ENCODE measurements at regions not wholly inside any gene's neighbourhood (a gene's known extent, or its start where the extent isn't known, plus 50 kb on each side); places are given as distances from the start of the nearest gene placed in this dataset.

GRCh38 chr2:128834207-128834879 lies 515.7 kb upstream of the HS6ST1 start:
- Histone ChIP-seq H3K27ac (no peak overlapping the region), H3K36me3 (ENCODE audit: low read depth, missing control alignments) (no peaks in the 10 kb centered on the region), H3K27me3 (no peaks in the 10 kb centered on the region), H3K9me3 (no peaks in the 10 kb centered on the region), H3K4me3 (no peak overlapping the region), H3K4me1 (no peaks in the 10 kb centered on the region)
- no peak for TF ChIP-seq CTCF (IDR thresholded peaks at IDR 0.05)
- TF ChIP-seq POLR2A (IDR thresholded peaks at IDR 0.05), result no peak
- DNase-seq, result no peak
- 67 to 86% methylated on average over 6 to 8 of the region's 8 CpGs for WGBS, 2 donors
- intact Hi-C loops (cut with DNase I; ENCODE audit: low total_unique reads), result no loop called here

GRCh38 chr2:128834880-128835252 lies 516.2 kb upstream of the HS6ST1 start:
- Histone ChIP-seq H3K9me3 (no peaks in the 10 kb centered on the region), H3K4me1 (no peaks in the 10 kb centered on the region), H3K36me3 (ENCODE audit: low read depth, missing control alignments) (no peaks in the 10 kb centered on the region), H3K27me3 (no peaks in the 10 kb centered on the region), H3K27ac (no peak overlapping the region), H3K4me3 (no peak overlapping the region)
- no peak for DNase-seq
- 77 to 86% methylated on average over 5 to 7 of the region's 7 CpGs for WGBS, 2 donors
- intact Hi-C loops (cut with DNase I; ENCODE audit: low total_unique reads), result no loop called here
- TF ChIP-seq CTCF (IDR thresholded peaks at IDR 0.05), result no peak

GRCh38 chr2:128835342-128835855 lies 516.7 kb upstream of the HS6ST1 start:
- Histone ChIP-seq H3K4me3 (no peak overlapping the region), H3K4me1 (no peaks in the 10 kb centered on the region)
- DNase-seq, result no peak

GRCh38 chr2:128835974-128836373 lies 517.3 kb upstream of the HS6ST1 start:
- Histone ChIP-seq H3K4me1 (no peaks in the 10 kb centered on the region), H3K27ac (no peak overlapping the region), H3K4me3 (no peak overlapping the region), H3K9me3 (no peaks in the 10 kb centered on the region), H3K27me3 (no peaks in the 10 kb centered on the region), H3K36me3 (ENCODE audit: low read depth, missing control alignments) (no peaks in the 10 kb centered on the region)
- intact Hi-C loops (cut with DNase I; ENCODE audit: low total_unique reads), result no loop called here
- TF ChIP-seq POLR2A (IDR thresholded peaks at IDR 0.05), result no peak
- no peak for TF ChIP-seq CTCF (IDR thresholded peaks at IDR 0.05)
- DNase-seq, result no peak
- 90 to 98% methylated on average over 6 of the region's 6 CpGs for WGBS, 2 donors

More at GRCh38 chr2:128835342-128835855, 516.7 kb upstream of the HS6ST1 start:
- intact Hi-C loops (cut with DNase I; ENCODE audit: low total_unique reads), result no loop called here
- WGBS, 2 donors, result 85 to 100% methylated on average over 4 to 10 of the region's 10 CpGs
- Histone ChIP-seq H3K27ac (no peak overlapping the region), H3K36me3 (ENCODE audit: low read depth, missing control alignments) (no peaks in the 10 kb centered on the region), H3K27me3 (no peaks in the 10 kb centered on the region), H3K9me3 (no peaks in the 10 kb centered on the region)
- TF ChIP-seq CTCF (IDR thresholded peaks at IDR 0.05) (no peak), POLR2A (IDR thresholded peaks at IDR 0.05) (no peak)

GRCh38 chr2:128836559-128837100 lies 518.0 kb upstream of the HS6ST1 start:
- Histone ChIP-seq H3K27ac (no peak overlapping the region), H3K27me3 (no peaks in the 10 kb centered on the region), H3K36me3 (ENCODE audit: low read depth, missing control alignments) (no peaks in the 10 kb centered on the region), H3K4me1 (no peaks in the 10 kb centered on the region), H3K9me3 (no peaks in the 10 kb centered on the region), H3K4me3 (no peak overlapping the region)
- WGBS, 2 donors, result 95 to 96% methylated on average over 5 of the region's 5 CpGs
- no peak for DNase-seq
- intact Hi-C loops (cut with DNase I; ENCODE audit: low total_unique reads), result no loop called here
- TF ChIP-seq POLR2A (IDR thresholded peaks at IDR 0.05) (no peak), CTCF (IDR thresholded peaks at IDR 0.05) (no peak)

Measured in testis (tissue), 2 donors.